ENCODE measurements at regions not wholly inside any gene's neighbourhood (a gene's known extent, or its start where the extent isn't known, plus 50 kb on each side); places are given as distances from the start of the nearest gene placed in this dataset.

- H3K27me3 ChIP-seq (ENCODE audit: control insufficient read depth in 1 of 2, insufficient read depth in 2 of 2, low read length in 2 of 2) = no peaks in the 10 kb centered on the region
These were observed 475.1 kb downstream of the BRD1 start for GRCh38 chr22:49352361-49353169.

GRCh38 chr22:49351761-49352227 is 475.9 kb downstream of the BRD1 start:
- Histone ChIP-seq H3K4me3 (ENCODE audit: low read depth in 1 of 2, low read length in 2 of 2) (no peak overlapping the region), H3K9ac (ENCODE audit: low read depth in 1 of 2, low read length in 2 of 2) (no peak overlapping the region), H3K27ac (ENCODE audit: low read depth, low read length) (no peak overlapping the region), H3K36me3 (ENCODE audit: control insufficient read depth in 1 of 2, insufficient read depth in 2 of 2, low read length in 2 of 2) (no peaks in the 10 kb centered on the region), H3K9me3 (ENCODE audit: control insufficient read depth in 1 of 2, low read length in 2 of 2) (no peaks in the 10 kb centered on the region), H3K4me1 (ENCODE audit: control insufficient read depth in 1 of 2, insufficient read depth in 2 of 2, low read length in 2 of 2) (no peaks in the 10 kb centered on the region), H3K27me3 (ENCODE audit: control insufficient read depth in 1 of 2, insufficient read depth in 2 of 2, low read length in 2 of 2) (no peaks in the 10 kb centered on the region)

More at GRCh38 chr22:49352361-49353169, 475.1 kb downstream of the BRD1 start:
- Histone ChIP-seq H3K4me3 (ENCODE audit: low read depth in 1 of 2, low read length in 2 of 2) (no peak overlapping the region), H3K9me3 (ENCODE audit: control insufficient read depth in 1 of 2, low read length in 2 of 2) (no peaks in the 10 kb centered on the region), H3K27ac (ENCODE audit: low read depth, low read length) (no peak overlapping the region), H3K36me3 (ENCODE audit: control insufficient read depth in 1 of 2, insufficient read depth in 2 of 2, low read length in 2 of 2) (no peaks in the 10 kb centered on the region), H3K4me1 (ENCODE audit: control insufficient read depth in 1 of 2, insufficient read depth in 2 of 2, low read length in 2 of 2) (no peaks in the 10 kb centered on the region), H3K9ac (ENCODE audit: low read depth in 1 of 2, low read length in 2 of 2) (no peak overlapping the region)

DNA sequence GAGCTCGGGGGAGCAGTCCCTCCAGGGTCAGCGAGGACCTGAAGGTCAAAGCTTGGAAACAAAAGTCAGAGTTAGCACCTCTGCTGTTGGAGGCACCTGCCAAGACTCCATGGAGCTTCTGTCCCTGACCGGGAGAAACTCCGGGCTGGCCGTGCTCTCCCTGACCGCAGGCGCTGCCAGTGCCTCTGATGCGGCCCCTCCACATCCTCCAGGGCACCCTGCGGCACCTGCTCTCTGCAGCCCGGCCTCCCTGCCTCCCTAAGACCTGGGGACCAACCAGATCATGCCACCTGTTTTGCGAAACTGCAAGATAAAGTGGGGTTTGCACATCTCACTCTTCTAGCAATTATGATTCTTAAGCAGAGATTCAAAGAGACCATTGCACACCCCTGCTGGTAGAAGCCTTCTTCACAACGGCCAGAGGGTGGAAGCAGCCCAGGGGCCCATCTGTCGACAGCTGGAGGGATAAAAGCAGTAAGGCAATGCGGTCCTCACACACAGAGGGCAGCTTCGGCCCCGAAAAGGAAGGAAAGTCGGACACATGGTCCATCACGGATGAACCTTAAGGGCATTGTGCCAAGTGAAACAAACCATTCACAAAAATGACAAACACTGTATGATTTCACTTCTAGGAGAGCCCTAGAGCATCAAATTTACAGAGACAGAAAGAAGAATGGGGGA is 477.1 kb downstream of the BRD1 start:
- H3K9ac ChIP-seq (ENCODE audit: low read depth in 1 of 2, low read length in 2 of 2) = no peak overlapping the region
- H3K4me3 ChIP-seq (ENCODE audit: low read depth in 1 of 2, low read length in 2 of 2) = no peak overlapping the region
- H3K27me3 ChIP-seq (ENCODE audit: control insufficient read depth in 1 of 2, insufficient read depth in 2 of 2, low read length in 2 of 2) = no peaks in the 10 kb centered on the region
- H3K36me3 ChIP-seq (ENCODE audit: control insufficient read depth in 1 of 2, insufficient read depth in 2 of 2, low read length in 2 of 2) = no peaks in the 10 kb centered on the region
- H3K4me1 ChIP-seq (ENCODE audit: control insufficient read depth in 1 of 2, insufficient read depth in 2 of 2, low read length in 2 of 2) = no peaks in the 10 kb centered on the region
- H3K27ac ChIP-seq (ENCODE audit: low read depth, low read length) = no peak overlapping the region
- H3K9me3 ChIP-seq (ENCODE audit: control insufficient read depth in 1 of 2, low read length in 2 of 2) = no peaks in the 10 kb centered on the region

DNA sequence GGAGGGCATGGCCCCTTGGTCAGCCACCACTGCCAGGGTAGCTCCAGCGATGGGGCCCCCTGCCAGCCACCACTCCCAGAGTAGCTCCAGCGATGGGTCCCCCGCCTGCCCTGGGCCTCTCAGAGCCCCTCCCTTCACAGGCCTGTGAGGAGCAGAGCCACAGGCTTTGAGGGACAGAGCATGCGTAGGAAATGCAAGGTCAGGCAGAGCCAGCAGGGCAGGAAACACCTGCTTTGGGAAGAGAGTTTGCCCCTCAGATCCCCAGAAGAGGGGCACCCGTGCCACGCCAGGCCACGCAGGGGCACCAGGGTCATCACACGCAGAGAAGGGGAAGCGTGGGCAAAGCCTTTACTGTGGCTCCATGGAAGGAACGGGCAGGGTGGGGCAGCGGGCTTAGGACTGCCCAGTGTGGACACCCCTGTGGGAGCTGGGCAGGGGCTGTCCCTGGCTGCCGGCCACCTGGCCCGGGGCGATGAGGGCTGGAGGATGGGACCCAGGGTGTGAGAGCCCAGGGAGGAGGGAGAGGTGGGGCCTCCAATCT is 477.8 kb downstream of the BRD1 start:
- Histone ChIP-seq H3K9ac (ENCODE audit: low read depth in 1 of 2, low read length in 2 of 2) (no peak overlapping the region), H3K4me3 (ENCODE audit: low read depth in 1 of 2, low read length in 2 of 2) (no peak overlapping the region), H3K36me3 (ENCODE audit: control insufficient read depth in 1 of 2, insufficient read depth in 2 of 2, low read length in 2 of 2) (no peaks in the 10 kb centered on the region), H3K27ac (ENCODE audit: low read depth, low read length) (no peak overlapping the region), H3K27me3 (ENCODE audit: control insufficient read depth in 1 of 2, insufficient read depth in 2 of 2, low read length in 2 of 2) (no peaks in the 10 kb centered on the region), H3K9me3 (ENCODE audit: control insufficient read depth in 1 of 2, low read length in 2 of 2) (no peaks in the 10 kb centered on the region), H3K4me1 (ENCODE audit: control insufficient read depth in 1 of 2, insufficient read depth in 2 of 2, low read length in 2 of 2) (no peaks in the 10 kb centered on the region)

- no peak overlapping the region for H3K27ac ChIP-seq (ENCODE audit: low read depth, low read length)
- no peaks in the 10 kb centered on the region for H3K27me3 ChIP-seq (ENCODE audit: control insufficient read depth in 1 of 2, insufficient read depth in 2 of 2, low read length in 2 of 2)
- no peak overlapping the region for H3K4me3 ChIP-seq (ENCODE audit: low read depth in 1 of 2, low read length in 2 of 2)
- H3K4me1 ChIP-seq (ENCODE audit: control insufficient read depth in 1 of 2, insufficient read depth in 2 of 2, low read length in 2 of 2) = no peaks in the 10 kb centered on the region
- no peaks in the 10 kb centered on the region for H3K36me3 ChIP-seq (ENCODE audit: control insufficient read depth in 1 of 2, insufficient read depth in 2 of 2, low read length in 2 of 2)
- H3K9ac ChIP-seq (ENCODE audit: low read depth in 1 of 2, low read length in 2 of 2) = no peak overlapping the region
- no peaks in the 10 kb centered on the region for H3K9me3 ChIP-seq (ENCODE audit: control insufficient read depth in 1 of 2, low read length in 2 of 2)
These were observed 478.4 kb downstream of the BRD1 start for GRCh38 chr22:49349181-49349835.

DNA sequence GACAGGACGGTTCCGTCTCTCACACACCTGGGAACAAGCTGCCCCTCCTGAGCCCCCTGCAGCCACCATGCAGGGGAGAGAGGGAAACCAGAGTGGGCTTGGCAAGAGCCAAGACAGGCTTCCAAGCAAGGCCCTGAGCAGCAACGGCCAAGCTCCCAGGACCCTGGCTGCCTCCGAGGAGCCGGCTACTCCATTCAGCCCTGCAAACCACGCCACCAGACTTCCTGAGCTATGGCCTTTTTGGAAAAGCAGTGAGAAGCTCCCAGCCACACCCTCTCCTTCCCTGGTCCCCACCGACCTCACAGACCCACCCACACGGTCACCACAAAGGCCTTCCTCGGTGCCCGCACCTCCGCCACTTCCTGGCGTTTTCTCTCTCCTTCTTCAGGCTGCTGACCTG is 479.0 kb downstream of the BRD1 start:
- H3K27ac ChIP-seq (ENCODE audit: low read depth, low read length) = no peak overlapping the region

DNA sequence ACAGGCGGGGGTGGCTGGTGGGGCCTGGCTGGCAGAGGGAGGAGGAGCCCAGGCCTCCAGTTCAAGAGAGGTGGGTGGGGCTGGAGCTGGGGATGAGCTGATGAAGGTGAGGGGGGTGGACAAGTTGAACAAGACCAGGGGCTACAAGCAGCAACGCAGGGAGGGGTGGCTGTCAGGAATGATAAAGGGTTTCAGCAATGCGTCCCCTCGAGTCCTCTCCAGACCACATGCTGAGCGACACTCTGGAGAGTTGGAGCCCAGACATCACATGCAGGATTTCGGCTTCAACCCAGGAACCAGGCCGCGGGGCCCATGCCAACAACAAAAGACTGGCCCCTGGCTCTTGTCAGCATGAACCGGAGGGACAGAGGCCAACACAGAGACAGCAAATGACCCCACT is 480.3 kb downstream of the BRD1 start:
- H3K36me3 ChIP-seq (ENCODE audit: control insufficient read depth in 1 of 2, insufficient read depth in 2 of 2, low read length in 2 of 2) = no peaks in the 10 kb centered on the region
- H3K27me3 ChIP-seq (ENCODE audit: control insufficient read depth in 1 of 2, insufficient read depth in 2 of 2, low read length in 2 of 2) = no peaks in the 10 kb centered on the region
- H3K4me3 ChIP-seq (ENCODE audit: low read depth in 1 of 2, low read length in 2 of 2) = no peak overlapping the region
- H3K4me1 ChIP-seq (ENCODE audit: control insufficient read depth in 1 of 2, insufficient read depth in 2 of 2, low read length in 2 of 2) = no peaks in the 10 kb centered on the region
- H3K9me3 ChIP-seq (ENCODE audit: control insufficient read depth in 1 of 2, low read length in 2 of 2) = no peaks in the 10 kb centered on the region
- no peak overlapping the region for H3K27ac ChIP-seq (ENCODE audit: low read depth, low read length)
- no peak overlapping the region for H3K9ac ChIP-seq (ENCODE audit: low read depth in 1 of 2, low read length in 2 of 2)

More for the DNA sequence above, 479.0 kb downstream of the BRD1 start:
- H3K4me1 ChIP-seq (ENCODE audit: control insufficient read depth in 1 of 2, insufficient read depth in 2 of 2, low read length in 2 of 2) = no peaks in the 10 kb centered on the region
- no peak overlapping the region for H3K9ac ChIP-seq (ENCODE audit: low read depth in 1 of 2, low read length in 2 of 2)
- no peaks in the 10 kb centered on the region for H3K36me3 ChIP-seq (ENCODE audit: control insufficient read depth in 1 of 2, insufficient read depth in 2 of 2, low read length in 2 of 2)
- no peaks in the 10 kb centered on the region for H3K9me3 ChIP-seq (ENCODE audit: control insufficient read depth in 1 of 2, low read length in 2 of 2)
- H3K27me3 ChIP-seq (ENCODE audit: control insufficient read depth in 1 of 2, insufficient read depth in 2 of 2, low read length in 2 of 2) = no peaks in the 10 kb centered on the region
- no peak overlapping the region for H3K4me3 ChIP-seq (ENCODE audit: low read depth in 1 of 2, low read length in 2 of 2)

- Histone ChIP-seq H3K4me3 (ENCODE audit: low read depth in 1 of 2, low read length in 2 of 2) (no peak overlapping the region), H3K9me3 (ENCODE audit: control insufficient read depth in 1 of 2, low read length in 2 of 2) (no peaks in the 10 kb centered on the region), H3K4me1 (ENCODE audit: control insufficient read depth in 1 of 2, insufficient read depth in 2 of 2, low read length in 2 of 2) (no peaks in the 10 kb centered on the region), H3K36me3 (ENCODE audit: control insufficient read depth in 1 of 2, insufficient read depth in 2 of 2, low read length in 2 of 2) (no peaks in the 10 kb centered on the region), H3K27me3 (ENCODE audit: control insufficient read depth in 1 of 2, insufficient read depth in 2 of 2, low read length in 2 of 2) (no peaks in the 10 kb centered on the region), H3K9ac (ENCODE audit: low read depth in 1 of 2, low read length in 2 of 2) (no peak overlapping the region), H3K27ac (ENCODE audit: low read depth, low read length) (no peak overlapping the region)
These were observed 481.8 kb downstream of the BRD1 start for GRCh38 chr22:49345896-49346295.

GRCh38 chr22:49344656-49345055 is 483.0 kb downstream of the BRD1 start:
- H3K36me3 ChIP-seq (ENCODE audit: control insufficient read depth in 1 of 2, insufficient read depth in 2 of 2, low read length in 2 of 2) = no peaks in the 10 kb centered on the region
- no peak overlapping the region for H3K9ac ChIP-seq (ENCODE audit: low read depth in 1 of 2, low read length in 2 of 2)
- H3K9me3 ChIP-seq (ENCODE audit: control insufficient read depth in 1 of 2, low read length in 2 of 2) = no peaks in the 10 kb centered on the region
- no peak overlapping the region for H3K4me3 ChIP-seq (ENCODE audit: low read depth in 1 of 2, low read length in 2 of 2)
- H3K27ac ChIP-seq (ENCODE audit: low read depth, low read length) = no peak overlapping the region
- no peaks in the 10 kb centered on the region for H3K4me1 ChIP-seq (ENCODE audit: control insufficient read depth in 1 of 2, insufficient read depth in 2 of 2, low read length in 2 of 2)
- H3K27me3 ChIP-seq (ENCODE audit: control insufficient read depth in 1 of 2, insufficient read depth in 2 of 2, low read length in 2 of 2) = peaks cover 0 to 4% of the 10 kb centered on the region in 2 donors

- Histone ChIP-seq H3K9me3 (ENCODE audit: control insufficient read depth in 1 of 2, low read length in 2 of 2) (no peaks in the 10 kb centered on the region), H3K4me1 (ENCODE audit: control insufficient read depth in 1 of 2, insufficient read depth in 2 of 2, low read length in 2 of 2) (no peaks in the 10 kb centered on the region), H3K27me3 (ENCODE audit: control insufficient read depth in 1 of 2, insufficient read depth in 2 of 2, low read length in 2 of 2) (peaks cover 0 to 4% of the 10 kb centered on the region in 2 donors), H3K4me3 (ENCODE audit: low read depth in 1 of 2, low read length in 2 of 2) (no peak overlapping the region), H3K9ac (ENCODE audit: low read depth in 1 of 2, low read length in 2 of 2) (no peak overlapping the region), H3K36me3 (ENCODE audit: control insufficient read depth in 1 of 2, insufficient read depth in 2 of 2, low read length in 2 of 2) (no peaks in the 10 kb centered on the region), H3K27ac (ENCODE audit: low read depth, low read length) (no peak overlapping the region)
These were observed 483.5 kb downstream of the BRD1 start for GRCh38 chr22:49344161-49344560.

All from duodenal mucosa (tissue), 2 donors.